ENCODE measurements at regions not wholly inside any gene's neighbourhood (a gene's known extent, or its start where the extent isn't known, plus 50 kb on each side); places are given as distances from the start of the nearest gene placed in this dataset.

GRCh38 chr15:46685681-46686080 lies 1031.6 kb upstream of the SEMA6D start:
- Histone ChIP-seq H3K4me3 (replicated peaks in 1 of 2; ENCODE audit: low read depth in 1 of 2, low read length in 2 of 2) (no peak overlapping the region), H4K20me1 (ENCODE audit: insufficient read depth) (no peaks in the 10 kb centered on the region), H3K9me2 (ENCODE audit: insufficient read depth) (no peaks in the 10 kb centered on the region), H3K9me3 (ENCODE audit: control insufficient read depth in 1 of 2, insufficient read depth in 1 of 2, low read depth in 1 of 2, low read length in 2 of 2) (peaks cover 9 to 25% of the 10 kb centered on the region in 2 experiments; a peak in 2 of 4 replicates), H3K79me2 (ENCODE audit: insufficient read depth, low read length) (no peaks in the 10 kb centered on the region), H3K27me3 (ENCODE audit: insufficient read depth, low read length) (no peaks in the 10 kb centered on the region), H3K4me1 (ENCODE audit: control insufficient read depth in 1 of 2, insufficient read depth in 2 of 2, low read length in 2 of 2) (no peaks in the 10 kb centered on the region), H3K9ac (ENCODE audit: low read length) (no peak overlapping the region), H3K27ac (ENCODE audit: low read depth, low read length) (no peak overlapping the region), H2AFZ (ENCODE audit: low read depth, low read length, poor library complexity, severe bottlenecking) (no peak overlapping the region), H3K36me3 (ENCODE audit: control insufficient read depth in 1 of 2, insufficient read depth in 2 of 2, low read length in 2 of 2) (no peaks in the 10 kb centered on the region), H3K4me2 (ENCODE audit: low read length) (no peak overlapping the region)
- DNase-seq (ENCODE audit: low read depth, low spot score) (no peak), ATAC-seq (no peak)
- BruUV-seq (replicated peaks) = no TSS peak
- CTCF ChIA-PET = no interaction called here
- RAD21 ChIA-PET (ENCODE audit: low non-redundant PET in 1 of 2, low total read pairs in 2 of 2, uncharacterized antibody in 2 of 2, unreplicated experiment in 2 of 2) = no interaction called here
- POLR2A ChIA-PET = no interaction called here
- intact Hi-C loops (cut with micrococcal nuclease) = no loop called here
- TF ChIP-seq ATF3 (IDR thresholded peaks at IDR 0.05) = no peak
- no peak for TF ChIP-seq SP1 (IDR thresholded peaks at IDR 0.05; ENCODE audit: low read depth)
- no peak for TF ChIP-seq SRF (IDR thresholded peaks at IDR 0.05; ENCODE audit: low read depth)
- no peak for TF ChIP-seq CBX3 (IDR thresholded peaks at IDR 0.05; ENCODE audit: low read depth)
- no peak for TF ChIP-seq FOSL1 (IDR thresholded peaks at IDR 0.05; ENCODE audit: low read depth)
- no peak for TF ChIP-seq YY1 (IDR thresholded peaks at IDR 0.05; ENCODE audit: extremely low read depth, insufficient replicate concordance, low read depth, low read length)
- no peak for TF ChIP-seq POLR2A (IDR thresholded peaks at IDR 0.05; ENCODE audit: borderline replicate concordance, extremely low read depth, insufficient read depth, insufficient read length)
- no peak for TF ChIP-seq EZH2 (IDR thresholded peaks at IDR 0.05)
- TF ChIP-seq EZH2phosphoT487 (IDR thresholded peaks at IDR 0.05; ENCODE audit: borderline replicate concordance) = no peak
- TF ChIP-seq ELF1 (IDR thresholded peaks at IDR 0.05; ENCODE audit: borderline replicate concordance, low read depth) = no peak
- no peak for TF ChIP-seq MAX (IDR thresholded peaks at IDR 0.05)
- TF ChIP-seq REST (IDR thresholded peaks at IDR 0.05; ENCODE audit: low read depth) = no peak
- no peak for TF ChIP-seq ZNF274 (IDR thresholded peaks at IDR 0.05; ENCODE audit: low read depth, low read length)
- TF ChIP-seq POLR2AphosphoS5 (IDR thresholded peaks at IDR 0.05; ENCODE audit: low read depth, low read length) = no peak
- no peak for TF ChIP-seq JUND (IDR thresholded peaks at IDR 0.05)
- TF ChIP-seq ZBTB33 (IDR thresholded peaks at IDR 0.05; ENCODE audit: extremely low read depth, insufficient replicate concordance, low read length) = no peak
- no peak for TF ChIP-seq CTCF (IDR thresholded peaks at IDR 0.05 in 2 of 3, conservative IDR thresholded peaks at IDR 0.05 in 1 of 3; ENCODE audit: borderline replicate concordance in 1 of 3, insufficient read depth in 1 of 3, low read depth in 2 of 3, low read length in 2 of 3)

All from HCT116 (cell line).